Endodermal cell (in vitro differentiated cells): ENCODE measurements at regions not wholly inside any gene's neighbourhood (a gene's known extent, or its start where the extent isn't known, plus 50 kb on each side); places are given as distances from the start of the nearest gene placed in this dataset.

Source experiments
- DNase-seq: peaks from one replicate; pipeline ENCODE4 v3.0.0-alpha.2; 2017
- H3K27ac ChIP-seq: 2 replicates; pipeline ENCODE4 v1.5.1; 2013; ENCODE audit warnings: mild to moderate bottlenecking, low read depth, low read length, moderate library complexity
- H3K27me3 ChIP-seq: 2 replicates; pipeline ENCODE4 v1.6.1; 2013; ENCODE audit warnings: mild to moderate bottlenecking, low read length, moderate library complexity; ENCODE audit not compliant: insufficient read depth, control insufficient read depth, poor library complexity, severe bottlenecking
- H3K36me3 ChIP-seq: 2 replicates; pipeline ENCODE4 v1.7.0; 2013; ENCODE audit warnings: mild to moderate bottlenecking, low read length, moderate library complexity; ENCODE audit not compliant: control insufficient read depth, insufficient read depth
- H3K4me1 ChIP-seq: one replicate; pipeline ENCODE4 v1.7.0; 2013; ENCODE audit warnings: low read length; ENCODE audit not compliant: control insufficient read depth, insufficient read depth
- H3K4me3 ChIP-seq: 2 replicates; pipeline ENCODE4 v1.5.1; 2013; ENCODE audit warnings: mild to moderate bottlenecking, low read length, moderate library complexity
- H3K9ac ChIP-seq: 2 replicates; pipeline ENCODE4 v1.6.1; 2013; ENCODE audit warnings: mild to moderate bottlenecking, low read length, moderate library complexity; ENCODE audit not compliant: poor library complexity, severe bottlenecking; ENCODE audit errors: extremely low read depth
- H3K9me3 ChIP-seq: 2 replicates; pipeline ENCODE4 v1.6.1; 2013; ENCODE audit warnings: mild to moderate bottlenecking, low read length, moderate library complexity; ENCODE audit not compliant: control insufficient read depth
- H3K27ac Mint-ChIP-seq: 2 replicates; pipeline ENCODE4 v1.8.0; 2020; ENCODE audit warnings: mixed read lengths
- H3K27me3 Mint-ChIP-seq: 2 replicates; pipeline ENCODE4 v1.8.0; 2021; ENCODE audit warnings: mild to moderate bottlenecking, mixed read lengths; ENCODE audit not compliant: insufficient read depth
- H3K36me3 Mint-ChIP-seq: 2 replicates; pipeline ENCODE4 v1.8.0; 2020; ENCODE audit warnings: low read depth, mixed read lengths
- H3K4me1 Mint-ChIP-seq: 2 replicates; pipeline ENCODE4 v1.8.0; 2020; ENCODE audit warnings: mixed read lengths
- H3K4me3 Mint-ChIP-seq: 2 replicates; pipeline ENCODE4 v1.8.0; 2020; ENCODE audit warnings: mild to moderate bottlenecking, moderate library complexity, mixed read lengths
- H3K9me3 Mint-ChIP-seq: 2 replicates; pipeline ENCODE4 v1.8.0; 2020; ENCODE audit warnings: mild to moderate bottlenecking, mixed read lengths
- CTCF ChIP-seq: fragments of 200-600 bp; sonication (generic); conservative IDR thresholded peaks from 2 replicates; pipeline ENCODE4 v1.5.0; 2021; ENCODE audit warnings: antibody characterized with exemption, mild to moderate bottlenecking
- WGBS, 2 experiments: methylation state at CpG; one replicate each; pipeline versions ENCODE4 v1.1.5 to v1.1.7; 2013; ENCODE audit warnings: missing lambda C conversion rate in 2 of 2, mixed read lengths in 1 of 2; ENCODE audit not compliant: insufficient coverage in 1 of 2, insufficient read length in 1 of 2; 5-methylcytosine and 5-hydroxymethylcytosine counted together

- no peak overlapping the region for H3K27ac ChIP-seq
- Mint-ChIP-seq H3K4me3 (no peak overlapping the region), H3K27me3 (no peaks in the 10 kb centered on the region), H3K4me1 (no peaks in the 10 kb centered on the region), H3K9me3 (peaks cover 16% of the 10 kb centered on the region), H3K36me3 (no peaks in the 10 kb centered on the region), H3K27ac (no peak overlapping the region)
- peaks cover 18% of the 10 kb centered on the region for H3K9me3 ChIP-seq
- H3K27me3 ChIP-seq = no peaks in the 10 kb centered on the region
- no peak overlapping the region for H3K9ac ChIP-seq
- H3K36me3 ChIP-seq = no peaks in the 10 kb centered on the region
- 80 to 89% methylated on average over 1 to 3 of the region's 3 CpGs for WGBS, 2 experiments
- DNase-seq = no peak
- H3K4me3 ChIP-seq = no peak overlapping the region
- TF ChIP-seq CTCF = no peak
- no peaks in the 10 kb centered on the region for H3K4me1 ChIP-seq
These were observed 169.1 kb upstream of the TENM3 start for GRCh38 chr4:182074139-182074538.

GRCh38 chr4:182074810-182075209, 168.4 kb upstream of the TENM3 start:
- H3K27ac ChIP-seq = no peak overlapping the region
- H3K4me3 Mint-ChIP-seq = no peak overlapping the region

GRCh38 chr4:182082910-182083309, 160.3 kb upstream of the TENM3 start:
- no peaks in the 10 kb centered on the region for H3K27me3 Mint-ChIP-seq
- TF ChIP-seq CTCF = no peak
- H3K9me3 Mint-ChIP-seq = no peaks in the 10 kb centered on the region
- Histone ChIP-seq H3K9ac (no peak overlapping the region), H3K27ac (no peak overlapping the region), H3K4me1 (no peaks in the 10 kb centered on the region), H3K27me3 (no peaks in the 10 kb centered on the region), H3K36me3 (no peaks in the 10 kb centered on the region), H3K9me3 (no peaks in the 10 kb centered on the region), H3K4me3 (no peak overlapping the region)
- H3K4me3 Mint-ChIP-seq = no peak overlapping the region
- H3K36me3 Mint-ChIP-seq = no peaks in the 10 kb centered on the region
- peaks cover 10% of the 10 kb centered on the region for H3K4me1 Mint-ChIP-seq
- DNase-seq = no peak
- H3K27ac Mint-ChIP-seq = no peak overlapping the region

More at GRCh38 chr4:182074810-182075209, 168.4 kb upstream of the TENM3 start:
- Histone ChIP-seq H3K9me3 (peaks cover 18% of the 10 kb centered on the region), H3K27me3 (no peaks in the 10 kb centered on the region), H3K9ac (no peak overlapping the region), H3K36me3 (no peaks in the 10 kb centered on the region), H3K4me3 (no peak overlapping the region), H3K4me1 (no peaks in the 10 kb centered on the region)
- H3K4me1 Mint-ChIP-seq = no peaks in the 10 kb centered on the region
- no peak for TF ChIP-seq CTCF
- no peaks in the 10 kb centered on the region for H3K27me3 Mint-ChIP-seq
- H3K36me3 Mint-ChIP-seq = no peaks in the 10 kb centered on the region
- H3K9me3 Mint-ChIP-seq = peaks cover 16% of the 10 kb centered on the region
- 88 to 93% methylated on average over 6 of the region's 6 CpGs for WGBS, 2 experiments
- no peak overlapping the region for H3K27ac Mint-ChIP-seq
- no peak for DNase-seq
